Liver (tissue), 8 donors: ENCODE measurements at regions not wholly inside any gene's neighbourhood (a gene's known extent, or its start where the extent isn't known, plus 50 kb on each side); places are given as distances from the start of the nearest gene placed in this dataset.

Experiments used
- DNase-seq: peaks from one replicate; pipeline ENCODE4 v3.0.0-alpha.2; 2017; ENCODE audit warnings: low spot score
- H3K27ac ChIP-seq, 2 donors: one replicate each; pipeline ENCODE4 v1.7.0; 2013; ENCODE audit warnings: inconsistent platforms in 2 of 2, low read length in 2 of 2, control low read depth in 1 of 2, low read depth in 1 of 2, mild to moderate bottlenecking in 1 of 2
- H3K27me3 ChIP-seq, 4 donors: one replicate each; pipeline versions ENCODE4 v1.6.1 to v1.7.0; 2013; ENCODE audit warnings: low read length in 3 of 4, inconsistent platforms in 1 of 4, mild to moderate bottlenecking in 1 of 4, moderate library complexity in 1 of 4; ENCODE audit not compliant: control insufficient read depth in 4 of 4, insufficient read depth in 4 of 4
- H3K36me3 ChIP-seq, 4 donors: one replicate each; pipeline versions ENCODE4 v1.6.1 to v1.7.0; 2013; ENCODE audit warnings: low read length in 3 of 4, mild to moderate bottlenecking in 3 of 4, low read depth in 1 of 4, moderate library complexity in 1 of 4; ENCODE audit not compliant: control insufficient read depth in 4 of 4, insufficient read depth in 3 of 4
- H3K4me1 ChIP-seq, 4 donors: one replicate each; pipeline versions ENCODE4 v1.6.1 to v1.7.0; 2013; ENCODE audit warnings: low read length in 3 of 4, mild to moderate bottlenecking in 3 of 4, moderate library complexity in 1 of 4; ENCODE audit not compliant: control insufficient read depth in 4 of 4, insufficient read depth in 4 of 4
- H3K4me3 ChIP-seq, 3 donors: one replicate each; pipeline versions ENCODE4 v1.6.1 to v1.7.0; 2013; ENCODE audit warnings: low read length in 3 of 3, control low read depth in 1 of 3, low read depth in 1 of 3, mild to moderate bottlenecking in 1 of 3
- H3K9ac ChIP-seq, 2 donors: one replicate each; pipeline ENCODE4 v1.7.0; 2013; ENCODE audit warnings: low read length in 2 of 2, mild to moderate bottlenecking in 2 of 2, moderate library complexity in 2 of 2, control low read depth in 1 of 2, low read depth in 1 of 2
- H3K9me3 ChIP-seq, 4 donors: one replicate each; pipeline versions ENCODE4 v1.6.1 to v1.7.0; 2013; ENCODE audit warnings: low read length in 3 of 4; ENCODE audit not compliant: control insufficient read depth in 4 of 4
- FOXA1 ChIP-seq: IDR thresholded peaks from 2 replicates; pipeline ENCODE4 v1.6.1; 2016; ENCODE audit warnings: antibody characterized with exemption
- FOXA2 ChIP-seq: IDR thresholded peaks from 2 replicates; pipeline ENCODE4 v1.6.1; 2016; ENCODE audit warnings: antibody characterized with exemption
- HNF4A ChIP-seq, 2 donors: conservative IDR thresholded peaks; 2 replicates each; pipeline ENCODE4 v1.6.1; 2016; ENCODE audit warnings: antibody characterized with exemption in 2 of 2, mild to moderate bottlenecking in 2 of 2
- HNF4G ChIP-seq: IDR thresholded peaks from 2 replicates; pipeline ENCODE4 v1.6.1; 2016; ENCODE audit warnings: antibody characterized with exemption
- JUND ChIP-seq, 2 donors: IDR thresholded peaks; 2 replicates each; pipeline ENCODE4 v1.6.1; 2016; ENCODE audit warnings: antibody characterized with exemption in 2 of 2
- NR2F2 ChIP-seq: IDR thresholded peaks from 2 replicates; pipeline ENCODE4 v1.6.1; 2016; ENCODE audit warnings: antibody characterized with exemption
- RAD21 ChIP-seq, 2 donors: IDR thresholded peaks; 2 replicates each; pipeline ENCODE4 v1.6.1; 2016; ENCODE audit warnings: antibody characterized with exemption in 2 of 2, mild to moderate bottlenecking in 2 of 2
- RXRA ChIP-seq, 2 donors: IDR thresholded peaks; 2 replicates each; pipeline ENCODE4 v1.6.1; 2017 to 2018; ENCODE audit warnings: antibody characterized with exemption in 2 of 2, mild to moderate bottlenecking in 1 of 2
- SP1 ChIP-seq: IDR thresholded peaks from 2 replicates; pipeline ENCODE4 v1.6.1; 2018; ENCODE audit warnings: antibody characterized with exemption, mild to moderate bottlenecking
- TAF1 ChIP-seq: conservative IDR thresholded peaks from 2 replicates; pipeline ENCODE4 v1.6.1; 2016; ENCODE audit warnings: antibody characterized with exemption, mild to moderate bottlenecking
- YY1 ChIP-seq: IDR thresholded peaks from 2 replicates; pipeline ENCODE4 v1.6.1; 2016; ENCODE audit warnings: antibody characterized with exemption, mild to moderate bottlenecking
- WGBS: extraction: QIAGEN DNeasy Blood & Tissue Kit; methylation state at CpG from one replicate; pipeline ENCODE4 v1.1.7; 2013; 5-methylcytosine and 5-hydroxymethylcytosine counted together
- TF ChIP-seq, protein P1 (sequence below): fragments of 150-350 bp; IDR thresholded peaks from 2 replicates; pipeline ENCODE4 v1.5.1; 2017; ENCODE audit warnings: improper control_type of control experiment, low read depth, low read length; ENCODE audit not compliant: missing input control
- TF ChIP-seq, protein P2 (sequence below): IDR thresholded peaks from 2 replicates; pipeline ENCODE4 v1.6.1; 2016; ENCODE audit warnings: antibody characterized with exemption
- TF ChIP-seq, protein P3 (sequence below): IDR thresholded peaks from 2 replicates; pipeline ENCODE4 v1.6.1; 2016; ENCODE audit warnings: antibody characterized with exemption
- TF ChIP-seq, protein P4 (sequence below): IDR thresholded peaks from 2 replicates; pipeline ENCODE4 v1.6.1; 2016; ENCODE audit warnings: antibody characterized with exemption
- TF ChIP-seq, protein P5 (sequence below): IDR thresholded peaks from 2 replicates; pipeline ENCODE4 v1.6.1; 2016; ENCODE audit warnings: antibody characterized with exemption, mild to moderate bottlenecking
- donor health status: healthy.
- donor health status: healthy.
- donor health status: healthy.
- donor health status: healthy.
- donor health status: healthy.

DNA sequence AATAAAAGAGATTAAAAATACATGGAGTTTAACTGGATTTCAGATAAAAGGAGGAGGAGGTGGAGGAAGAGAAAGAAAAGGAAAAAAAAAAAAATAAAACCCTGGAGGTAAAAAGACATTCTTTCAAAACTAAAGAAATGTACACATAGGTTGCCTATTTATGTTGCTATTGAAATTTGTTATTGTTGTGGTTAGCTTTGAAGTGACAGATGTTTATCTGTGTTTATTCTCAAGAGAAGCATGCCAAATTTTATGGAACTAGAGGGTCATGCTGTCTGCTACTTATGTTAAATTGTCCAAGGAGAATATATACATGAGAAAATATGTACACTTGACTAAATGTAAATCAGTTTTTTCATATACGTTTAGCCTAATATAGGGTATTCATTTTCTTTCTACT, 653.2 kb downstream of the DCDC2C start (continued):
- TF ChIP-seq, protein P1, sequence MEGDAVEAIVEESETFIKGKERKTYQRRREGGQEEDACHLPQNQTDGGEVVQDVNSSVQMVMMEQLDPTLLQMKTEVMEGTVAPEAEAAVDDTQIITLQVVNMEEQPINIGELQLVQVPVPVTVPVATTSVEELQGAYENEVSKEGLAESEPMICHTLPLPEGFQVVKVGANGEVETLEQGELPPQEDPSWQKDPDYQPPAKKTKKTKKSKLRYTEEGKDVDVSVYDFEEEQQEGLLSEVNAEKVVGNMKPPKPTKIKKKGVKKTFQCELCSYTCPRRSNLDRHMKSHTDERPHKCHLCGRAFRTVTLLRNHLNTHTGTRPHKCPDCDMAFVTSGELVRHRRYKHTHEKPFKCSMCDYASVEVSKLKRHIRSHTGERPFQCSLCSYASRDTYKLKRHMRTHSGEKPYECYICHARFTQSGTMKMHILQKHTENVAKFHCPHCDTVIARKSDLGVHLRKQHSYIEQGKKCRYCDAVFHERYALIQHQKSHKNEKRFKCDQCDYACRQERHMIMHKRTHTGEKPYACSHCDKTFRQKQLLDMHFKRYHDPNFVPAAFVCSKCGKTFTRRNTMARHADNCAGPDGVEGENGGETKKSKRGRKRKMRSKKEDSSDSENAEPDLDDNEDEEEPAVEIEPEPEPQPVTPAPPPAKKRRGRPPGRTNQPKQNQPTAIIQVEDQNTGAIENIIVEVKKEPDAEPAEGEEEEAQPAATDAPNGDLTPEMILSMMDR: no peak
- TF ChIP-seq SP1 (no peak), YY1 (no peak), FOXA2 (no peak)
- TF ChIP-seq, protein P2, sequence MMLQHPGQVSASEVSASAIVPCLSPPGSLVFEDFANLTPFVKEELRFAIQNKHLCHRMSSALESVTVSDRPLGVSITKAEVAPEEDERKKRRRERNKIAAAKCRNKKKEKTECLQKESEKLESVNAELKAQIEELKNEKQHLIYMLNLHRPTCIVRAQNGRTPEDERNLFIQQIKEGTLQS: no peak

DNA sequence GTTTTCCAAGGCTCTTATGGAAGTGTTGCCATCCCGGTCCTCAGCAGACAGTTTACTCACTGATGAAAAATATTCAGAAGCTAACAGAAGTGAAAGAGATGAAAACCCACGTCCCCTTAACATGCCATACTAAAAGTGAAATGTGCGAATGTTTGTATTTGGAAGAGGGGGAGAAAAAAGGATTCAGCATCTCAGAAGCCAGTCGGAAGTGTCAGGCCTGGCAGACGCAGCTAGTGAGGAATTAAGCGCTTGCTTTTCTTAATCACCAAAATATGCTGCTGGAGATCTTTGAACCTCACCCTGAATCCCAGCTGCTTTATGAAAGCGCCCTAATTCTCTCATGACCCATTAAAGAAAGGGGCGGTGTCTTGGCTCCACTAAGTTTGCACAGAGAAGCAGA, 653.7 kb downstream of the DCDC2C start:
- DNase-seq: no peak
- WGBS: 72% methylated on average over 8 of the region's 8 CpGs

DNA sequence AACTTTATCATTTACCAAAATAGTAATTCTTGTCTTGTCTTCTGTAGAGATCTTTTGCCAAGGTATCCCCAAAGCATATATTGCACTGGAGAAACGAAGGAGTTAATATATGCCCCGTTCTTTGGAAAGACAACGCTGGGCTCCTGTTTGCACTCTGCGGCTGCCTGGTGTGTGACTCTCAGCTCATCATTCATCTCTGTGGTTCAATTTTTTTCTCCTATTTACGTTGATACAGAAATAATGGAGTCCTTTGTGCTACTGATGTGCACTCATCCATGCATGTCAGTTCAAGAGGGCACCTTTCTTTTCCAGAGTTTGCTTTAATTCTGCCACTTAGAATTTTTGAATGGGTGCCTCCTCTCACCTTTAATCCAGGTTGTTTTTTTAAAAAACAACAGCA, 655.5 kb downstream of the DCDC2C start:
- Histone ChIP-seq H3K27me3 (no peaks in the 10 kb centered on the region), H3K4me3 (no peak overlapping the region), H3K4me1 (no peaks in the 10 kb centered on the region), H3K36me3 (no peaks in the 10 kb centered on the region), H3K27ac (no peak overlapping the region), H3K9me3 (no peaks in the 10 kb centered on the region), H3K9ac (no peak overlapping the region)
- TF ChIP-seq JUND (IDR thresholded peaks at IDR 0.05) (no peak), RAD21 (IDR thresholded peaks at IDR 0.05) (no peak), HNF4G (no peak), NR2F2 (no peak), SP1 (no peak), FOXA1 (no peak), RXRA (IDR thresholded peaks at IDR 0.05) (no peak)
- TF ChIP-seq, protein P2: no peak
- WGBS: 62% methylated on average over 5 of the region's 5 CpGs
- DNase-seq: no peak

More for the DNA sequence above, 653.7 kb downstream of the DCDC2C start:
- no peak overlapping the region for H3K4me3 ChIP-seq
- no peaks in the 10 kb centered on the region for H3K36me3 ChIP-seq
- no peak overlapping the region for H3K9ac ChIP-seq
- H3K27me3 ChIP-seq: no peaks in the 10 kb centered on the region
- no peaks in the 10 kb centered on the region for H3K9me3 ChIP-seq
- TF ChIP-seq RAD21 (IDR thresholded peaks at IDR 0.05) (no peak), HNF4A (conservative IDR thresholded peaks at IDR 0.05) (no peak)
- no peak overlapping the region for H3K27ac ChIP-seq
- H3K4me1 ChIP-seq: no peaks in the 10 kb centered on the region

DNA sequence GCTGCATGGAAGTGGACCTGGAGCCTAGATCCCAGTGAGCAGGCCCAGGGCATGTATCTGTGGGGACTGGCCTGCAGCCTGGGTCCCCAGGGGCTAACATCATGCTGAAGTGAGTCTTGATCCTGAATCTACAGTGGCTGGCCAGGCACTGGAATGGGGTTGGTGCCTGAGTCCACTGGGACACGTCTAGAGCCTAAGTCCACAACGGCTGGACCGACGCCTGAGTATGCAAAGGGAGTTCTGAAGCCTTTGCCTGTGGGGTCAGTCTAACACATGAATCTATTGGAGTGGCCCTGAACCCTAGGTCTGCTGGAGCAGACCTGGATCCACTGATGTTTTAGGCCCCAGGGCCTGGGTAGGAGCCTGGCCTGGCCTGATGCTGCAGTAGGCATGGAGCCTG, 665.5 kb downstream of the DCDC2C start:
- Histone ChIP-seq H3K9ac (no peak overlapping the region), H3K4me3 (peak overlapping the region in 1 of 3 donors; percentile 8), H3K4me1 (no peaks in the 10 kb centered on the region), H3K36me3 (no peaks in the 10 kb centered on the region), H3K9me3 (peaks cover 0 to 6% (median 2%) of the 10 kb centered on the region in 4 donors), H3K27me3 (no peaks in the 10 kb centered on the region), H3K27ac (no peak overlapping the region)
- 93% methylated on average over 4 of the region's 4 CpGs for WGBS
- no peak for DNase-seq
- TF ChIP-seq, protein P3, sequence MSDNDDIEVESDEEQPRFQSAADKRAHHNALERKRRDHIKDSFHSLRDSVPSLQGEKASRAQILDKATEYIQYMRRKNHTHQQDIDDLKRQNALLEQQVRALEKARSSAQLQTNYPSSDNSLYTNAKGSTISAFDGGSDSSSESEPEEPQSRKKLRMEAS: no peak
- no peak for TF ChIP-seq TAF1
- TF ChIP-seq JUND (IDR thresholded peaks at IDR 0.05): no peak
- TF ChIP-seq, protein P4, sequence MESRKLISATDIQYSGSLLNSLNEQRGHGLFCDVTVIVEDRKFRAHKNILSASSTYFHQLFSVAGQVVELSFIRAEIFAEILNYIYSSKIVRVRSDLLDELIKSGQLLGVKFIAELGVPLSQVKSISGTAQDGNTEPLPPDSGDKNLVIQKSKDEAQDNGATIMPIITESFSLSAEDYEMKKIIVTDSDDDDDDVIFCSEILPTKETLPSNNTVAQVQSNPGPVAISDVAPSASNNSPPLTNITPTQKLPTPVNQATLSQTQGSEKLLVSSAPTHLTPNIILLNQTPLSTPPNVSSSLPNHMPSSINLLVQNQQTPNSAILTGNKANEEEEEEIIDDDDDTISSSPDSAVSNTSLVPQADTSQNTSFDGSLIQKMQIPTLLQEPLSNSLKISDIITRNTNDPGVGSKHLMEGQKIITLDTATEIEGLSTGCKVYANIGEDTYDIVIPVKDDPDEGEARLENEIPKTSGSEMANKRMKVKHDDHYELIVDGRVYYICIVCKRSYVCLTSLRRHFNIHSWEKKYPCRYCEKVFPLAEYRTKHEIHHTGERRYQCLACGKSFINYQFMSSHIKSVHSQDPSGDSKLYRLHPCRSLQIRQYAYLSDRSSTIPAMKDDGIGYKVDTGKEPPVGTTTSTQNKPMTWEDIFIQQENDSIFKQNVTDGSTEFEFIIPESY: no peak
- TF ChIP-seq FOXA2: no peak
- no peak for TF ChIP-seq RXRA (IDR thresholded peaks at IDR 0.05)
- TF ChIP-seq, protein P5, sequence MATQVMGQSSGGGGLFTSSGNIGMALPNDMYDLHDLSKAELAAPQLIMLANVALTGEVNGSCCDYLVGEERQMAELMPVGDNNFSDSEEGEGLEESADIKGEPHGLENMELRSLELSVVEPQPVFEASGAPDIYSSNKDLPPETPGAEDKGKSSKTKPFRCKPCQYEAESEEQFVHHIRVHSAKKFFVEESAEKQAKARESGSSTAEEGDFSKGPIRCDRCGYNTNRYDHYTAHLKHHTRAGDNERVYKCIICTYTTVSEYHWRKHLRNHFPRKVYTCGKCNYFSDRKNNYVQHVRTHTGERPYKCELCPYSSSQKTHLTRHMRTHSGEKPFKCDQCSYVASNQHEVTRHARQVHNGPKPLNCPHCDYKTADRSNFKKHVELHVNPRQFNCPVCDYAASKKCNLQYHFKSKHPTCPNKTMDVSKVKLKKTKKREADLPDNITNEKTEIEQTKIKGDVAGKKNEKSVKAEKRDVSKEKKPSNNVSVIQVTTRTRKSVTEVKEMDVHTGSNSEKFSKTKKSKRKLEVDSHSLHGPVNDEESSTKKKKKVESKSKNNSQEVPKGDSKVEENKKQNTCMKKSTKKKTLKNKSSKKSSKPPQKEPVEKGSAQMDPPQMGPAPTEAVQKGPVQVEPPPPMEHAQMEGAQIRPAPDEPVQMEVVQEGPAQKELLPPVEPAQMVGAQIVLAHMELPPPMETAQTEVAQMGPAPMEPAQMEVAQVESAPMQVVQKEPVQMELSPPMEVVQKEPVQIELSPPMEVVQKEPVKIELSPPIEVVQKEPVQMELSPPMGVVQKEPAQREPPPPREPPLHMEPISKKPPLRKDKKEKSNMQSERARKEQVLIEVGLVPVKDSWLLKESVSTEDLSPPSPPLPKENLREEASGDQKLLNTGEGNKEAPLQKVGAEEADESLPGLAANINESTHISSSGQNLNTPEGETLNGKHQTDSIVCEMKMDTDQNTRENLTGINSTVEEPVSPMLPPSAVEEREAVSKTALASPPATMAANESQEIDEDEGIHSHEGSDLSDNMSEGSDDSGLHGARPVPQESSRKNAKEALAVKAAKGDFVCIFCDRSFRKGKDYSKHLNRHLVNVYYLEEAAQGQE: no peak
- TF ChIP-seq NR2F2: no peak
- no peak for TF ChIP-seq SP1
- TF ChIP-seq, protein P1: no peak
